ENCODE measurements at regions not wholly inside any gene's neighbourhood (a gene's known extent, or its start where the extent isn't known, plus 50 kb on each side); places are given as distances from the start of the nearest gene placed in this dataset.

DNA sequence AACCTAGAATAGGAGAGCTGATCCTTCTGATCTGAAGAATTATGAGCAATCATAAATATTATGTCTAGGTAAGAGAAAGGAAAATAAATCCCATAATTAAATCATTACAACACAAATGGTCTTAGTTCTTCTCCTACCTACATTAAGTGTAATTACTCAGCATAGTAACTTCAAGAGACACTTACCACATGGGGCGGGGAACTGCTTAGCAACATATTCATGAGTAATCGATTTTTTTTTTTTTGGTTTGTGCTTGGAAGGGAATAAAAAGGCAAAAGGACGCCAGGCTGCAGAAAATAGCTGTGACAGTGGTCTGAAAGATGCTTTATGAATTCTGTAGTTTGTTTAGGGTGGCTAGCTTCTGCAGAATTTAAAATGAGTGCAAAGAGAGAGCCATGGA, 103.3 kb upstream of the HTR2A start:
- Histone ChIP-seq H3K27ac (no peak overlapping the region), H3K27me3 (no peaks in the 10 kb centered on the region), H3K9me3 (no peaks in the 10 kb centered on the region), H3K4me1 (no peaks in the 10 kb centered on the region), H3K4me3 (no peak overlapping the region), H3K36me3 (no peaks in the 10 kb centered on the region), H3K9ac (ENCODE audit: low read depth in 2 of 2, low read length in 2 of 2) (no peak overlapping the region)
- intact Hi-C loops (cut with DNase I) = no loop called here
- DNase-seq = no peak
- TF ChIP-seq, protein P1, sequence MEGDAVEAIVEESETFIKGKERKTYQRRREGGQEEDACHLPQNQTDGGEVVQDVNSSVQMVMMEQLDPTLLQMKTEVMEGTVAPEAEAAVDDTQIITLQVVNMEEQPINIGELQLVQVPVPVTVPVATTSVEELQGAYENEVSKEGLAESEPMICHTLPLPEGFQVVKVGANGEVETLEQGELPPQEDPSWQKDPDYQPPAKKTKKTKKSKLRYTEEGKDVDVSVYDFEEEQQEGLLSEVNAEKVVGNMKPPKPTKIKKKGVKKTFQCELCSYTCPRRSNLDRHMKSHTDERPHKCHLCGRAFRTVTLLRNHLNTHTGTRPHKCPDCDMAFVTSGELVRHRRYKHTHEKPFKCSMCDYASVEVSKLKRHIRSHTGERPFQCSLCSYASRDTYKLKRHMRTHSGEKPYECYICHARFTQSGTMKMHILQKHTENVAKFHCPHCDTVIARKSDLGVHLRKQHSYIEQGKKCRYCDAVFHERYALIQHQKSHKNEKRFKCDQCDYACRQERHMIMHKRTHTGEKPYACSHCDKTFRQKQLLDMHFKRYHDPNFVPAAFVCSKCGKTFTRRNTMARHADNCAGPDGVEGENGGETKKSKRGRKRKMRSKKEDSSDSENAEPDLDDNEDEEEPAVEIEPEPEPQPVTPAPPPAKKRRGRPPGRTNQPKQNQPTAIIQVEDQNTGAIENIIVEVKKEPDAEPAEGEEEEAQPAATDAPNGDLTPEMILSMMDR (IDR thresholded peaks at IDR 0.05) = no peak

DNA sequence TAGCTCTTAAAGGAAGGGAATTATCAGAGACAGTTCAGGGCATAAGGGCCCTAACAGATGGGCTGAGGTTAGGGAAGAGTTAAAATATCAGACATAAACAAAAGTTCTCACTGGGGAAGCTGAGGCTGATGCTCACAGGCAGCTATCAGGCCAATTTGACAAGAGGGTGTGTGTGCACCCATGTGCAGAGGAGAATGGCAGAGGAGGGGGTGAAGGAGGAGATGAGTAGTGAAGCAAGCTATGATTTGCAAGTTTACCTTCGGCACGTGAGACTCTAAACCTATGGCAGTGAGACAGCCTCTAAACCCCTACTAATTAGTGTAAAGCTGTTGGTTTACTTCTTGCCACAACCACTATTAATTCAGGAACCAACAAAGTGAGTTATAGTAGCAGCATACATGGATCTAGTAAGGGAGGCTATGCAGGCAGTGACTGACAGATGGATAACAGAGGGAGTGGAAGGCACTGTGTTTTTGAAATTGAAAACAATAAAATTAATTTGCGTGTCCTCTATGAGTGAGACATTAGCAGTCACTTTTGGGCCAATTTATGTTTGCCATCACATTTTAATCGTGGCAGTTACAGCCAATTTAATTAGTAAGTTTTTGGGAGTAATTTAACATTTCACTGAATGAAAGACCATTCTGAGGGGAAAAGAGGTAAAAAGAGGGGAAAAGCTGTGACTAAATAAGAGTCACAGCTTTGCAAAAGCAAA, 99.6 kb upstream of the HTR2A start:
- no peak for DNase-seq
- H3K36me3 ChIP-seq = no peaks in the 10 kb centered on the region
- intact Hi-C loops (cut with DNase I) = no loop called here
- H3K4me3 ChIP-seq = no peak overlapping the region
- H3K27me3 ChIP-seq = no peaks in the 10 kb centered on the region
- H3K9me3 ChIP-seq = no peaks in the 10 kb centered on the region
- no peak overlapping the region for H3K27ac ChIP-seq
- H3K4me1 ChIP-seq = no peaks in the 10 kb centered on the region
- no peak overlapping the region for H3K9ac ChIP-seq (ENCODE audit: low read depth in 2 of 2, low read length in 2 of 2)
- TF ChIP-seq, protein P1 (IDR thresholded peaks at IDR 0.05) = no peak

DNA sequence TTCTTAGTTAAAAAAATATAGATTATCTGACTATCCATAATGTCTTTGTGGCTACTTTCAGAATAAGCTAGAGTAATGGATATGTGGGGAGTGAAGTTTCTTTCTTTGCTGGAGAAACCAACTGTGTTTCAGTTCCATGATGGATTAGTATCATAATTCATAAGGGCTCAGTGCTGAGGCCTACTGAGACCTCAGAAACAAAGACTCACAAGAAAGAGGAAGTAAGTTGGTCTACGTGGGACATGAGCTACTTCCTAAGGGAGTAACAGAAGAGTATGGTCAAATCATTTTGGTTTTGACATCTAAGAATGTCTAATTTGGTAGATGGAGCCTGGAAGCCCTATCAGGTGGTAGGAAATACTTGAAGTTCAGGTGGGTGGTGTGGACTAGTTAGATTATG, 99.0 kb upstream of the HTR2A start:
- TF ChIP-seq, protein P1 (IDR thresholded peaks at IDR 0.05) = no peak
- intact Hi-C loops (cut with DNase I) = no loop called here

DNA sequence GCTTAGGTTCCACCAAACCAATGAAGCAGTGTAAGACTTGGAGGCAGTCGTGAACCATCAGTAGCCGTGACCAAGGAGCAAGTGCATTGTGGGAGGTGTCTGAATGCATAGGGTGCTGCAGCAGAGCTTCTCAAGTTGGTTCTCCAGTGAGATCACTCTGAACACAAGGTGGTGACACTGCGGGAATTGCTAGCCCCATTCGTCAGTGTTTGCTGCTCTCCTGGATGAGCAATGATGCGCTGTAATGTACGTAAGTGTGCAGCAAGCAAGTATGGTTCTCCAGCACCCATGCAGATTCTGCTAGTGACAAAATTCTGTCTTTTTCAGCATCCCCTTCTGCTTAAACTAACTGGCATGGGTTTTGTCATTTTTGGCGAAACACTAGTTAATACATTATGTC, 97.6 kb upstream of the HTR2A start:
- Histone ChIP-seq H3K4me3 (no peak overlapping the region), H3K4me1 (no peaks in the 10 kb centered on the region), H3K27me3 (no peaks in the 10 kb centered on the region), H3K9ac (ENCODE audit: low read depth in 2 of 2, low read length in 2 of 2) (no peak overlapping the region), H3K27ac (no peak overlapping the region), H3K36me3 (no peaks in the 10 kb centered on the region), H3K9me3 (no peaks in the 10 kb centered on the region)
- TF ChIP-seq, protein P1 (IDR thresholded peaks at IDR 0.05) = no peak
- intact Hi-C loops (cut with DNase I) = no loop called here
- no peak for DNase-seq

More for the DNA sequence above, 99.0 kb upstream of the HTR2A start:
- no peaks in the 10 kb centered on the region for H3K36me3 ChIP-seq
- no peak overlapping the region for H3K9ac ChIP-seq (ENCODE audit: low read depth in 2 of 2, low read length in 2 of 2)
- H3K9me3 ChIP-seq = no peaks in the 10 kb centered on the region
- no peak overlapping the region for H3K4me3 ChIP-seq
- no peaks in the 10 kb centered on the region for H3K4me1 ChIP-seq
- DNase-seq = no peak
- H3K27me3 ChIP-seq = no peaks in the 10 kb centered on the region
- H3K27ac ChIP-seq = no peak overlapping the region

DNA sequence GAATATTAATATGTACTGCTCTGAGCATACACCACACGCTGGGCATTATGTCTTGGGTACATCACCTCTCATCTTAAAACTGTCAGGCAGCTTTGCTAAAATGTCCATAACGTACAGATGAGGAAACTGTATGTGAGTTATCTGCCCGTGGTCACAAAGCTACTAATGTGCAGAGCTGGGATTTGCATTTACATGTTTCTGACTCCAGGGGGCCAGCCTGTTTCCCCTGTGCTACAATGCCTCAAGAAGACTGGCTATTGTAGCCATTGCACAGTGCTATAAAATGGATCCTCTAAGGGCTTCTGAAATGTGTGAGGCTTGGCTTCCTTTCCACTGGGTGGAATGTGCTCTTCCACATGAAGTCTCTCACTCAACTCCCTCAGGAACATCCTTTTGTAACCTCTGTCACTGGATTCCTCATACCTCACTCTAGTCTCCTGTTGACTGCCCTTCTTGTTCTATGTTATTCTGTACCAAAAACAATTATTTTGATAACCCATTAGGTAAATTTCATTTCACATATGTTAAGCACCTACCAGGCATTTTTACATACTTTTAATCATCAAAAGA, 95.6 kb upstream of the HTR2A start:
- no peaks in the 10 kb centered on the region for H3K27me3 ChIP-seq
- H3K36me3 ChIP-seq = no peaks in the 10 kb centered on the region
- H3K9ac ChIP-seq (ENCODE audit: low read depth in 2 of 2, low read length in 2 of 2) = no peak overlapping the region
- TF ChIP-seq, protein P1 (IDR thresholded peaks at IDR 0.05) = no peak
- H3K4me3 ChIP-seq = no peak overlapping the region
- DNase-seq = no peak
- intact Hi-C loops (cut with DNase I) = no loop called here
- H3K4me1 ChIP-seq = no peaks in the 10 kb centered on the region
- H3K9me3 ChIP-seq = no peaks in the 10 kb centered on the region
- no peak overlapping the region for H3K27ac ChIP-seq

Measured in colonic mucosa (tissue), 4 donors.